HEK293 (cell line): ENCODE measurements at regions not wholly inside any gene's neighbourhood (a gene's known extent, or its start where the extent isn't known, plus 50 kb on each side); places are given as distances from the start of the nearest gene placed in this dataset.

Experiments used
- CTCF ChIA-PET: fragments of 350-600 bp; formaldehyde crosslinking; extraction: SDS; loops from one replicate; lab custom pipeline; 2021; ENCODE audit warnings: antibody characterized with exemption; lab: Yijun Ruan, JAX
- POLR2A ChIA-PET: fragments of 300-600 bp; formaldehyde crosslinking; extraction: SDS; loops from one replicate; lab custom pipeline; 2020; ENCODE audit warnings: antibody characterized with exemption, inconsistent platforms; lab: Yijun Ruan, JAX
- H3K27ac ChIP-seq: fragments of 200-500 bp; sonication (Bioruptor generic); 2 replicates; pipeline ENCODE4 v1.5.1; 2014; ENCODE audit warnings: low read depth, low read length, control low read depth, inconsistent platforms; ENCODE audit errors: extremely low read depth
- H3K36me3 ChIP-seq, 2 experiments: fragments of 200-500 bp in 1 of 2; sonication (Bioruptor generic) in 1 of 2; 1 replicate in 1 of 2; 2 replicates in 1 of 2; pipeline ENCODE4 v1.5.1; 2014 to 2017; ENCODE audit warnings: inconsistent platforms in 2 of 2, low read length in 2 of 2; ENCODE audit not compliant: control insufficient read depth in 2 of 2, insufficient read depth in 1 of 2
- H3K4me1 ChIP-seq: fragments of 200-500 bp; sonication (Bioruptor generic); 2 replicates; pipeline ENCODE4 v1.5.1; 2014; ENCODE audit warnings: mild to moderate bottlenecking, low read length, inconsistent platforms; ENCODE audit not compliant: control insufficient read depth, insufficient read depth
- H3K4me3 ChIP-seq: 2 replicates; pipeline ENCODE4 v1.5.1; 2011; ENCODE audit warnings: low read depth, mild to moderate bottlenecking, control low read depth, low read length, moderate library complexity
- H3K9me3 ChIP-seq: fragments of 200-500 bp; sonication (Bioruptor generic); 2 replicates; pipeline ENCODE4 v1.5.1; 2014; ENCODE audit warnings: low read depth, low read length, inconsistent platforms; ENCODE audit not compliant: control insufficient read depth, insufficient read depth
- HOXA7 ChIP-seq: sonication (generic); formaldehyde crosslinking; IDR thresholded peaks from 2 replicates; pipeline ENCODE4 v1.8.1; 2022; ENCODE audit warnings: missing genetic modification reagents, borderline replicate concordance
- MYNN ChIP-seq: fragments of 450-650 bp; formaldehyde crosslinking; IDR thresholded peaks from 2 replicates; pipeline ENCODE4 v1.5.1; 2016; ENCODE audit warnings: missing biosample characterization, missing genetic modification characterization, borderline replicate concordance
- MZF1 ChIP-seq: fragments of 450-650 bp; formaldehyde crosslinking; IDR thresholded peaks from 2 replicates; pipeline ENCODE4 v1.5.1; 2017; ENCODE audit warnings: missing biosample characterization, missing genetic modification characterization, borderline replicate concordance
- OVOL3 ChIP-seq: fragments of 450-650 bp; formaldehyde crosslinking; IDR thresholded peaks from 2 replicates; pipeline ENCODE4 v1.5.1; 2016; ENCODE audit warnings: missing biosample characterization, missing genetic modification characterization
- RBAK ChIP-seq: fragments of 450-650 bp; formaldehyde crosslinking; IDR thresholded peaks from 2 replicates; pipeline ENCODE4 v1.5.1; 2016; ENCODE audit warnings: missing biosample characterization, missing genetic modification characterization
- ZBTB48 ChIP-seq: fragments of 450-650 bp; formaldehyde crosslinking; IDR thresholded peaks from 2 replicates; pipeline ENCODE4 v1.5.1; 2016; ENCODE audit warnings: missing biosample characterization, missing genetic modification characterization
- ZFP37 ChIP-seq: fragments of 450-650 bp; formaldehyde crosslinking; IDR thresholded peaks from 2 replicates; pipeline ENCODE4 v1.5.1; 2016; ENCODE audit warnings: missing biosample characterization, missing genetic modification characterization
- ZNF10 ChIP-seq: fragments of 450-650 bp; formaldehyde crosslinking; IDR thresholded peaks from 2 replicates; pipeline ENCODE4 v1.5.1; 2017; ENCODE audit warnings: missing biosample characterization, missing genetic modification characterization
- ZNF133 ChIP-seq: fragments of 450-650 bp; formaldehyde crosslinking; IDR thresholded peaks from 2 replicates; pipeline ENCODE4 v1.5.1; 2016; ENCODE audit warnings: missing biosample characterization, missing genetic modification characterization
- ZNF155 ChIP-seq: fragments of 450-650 bp; formaldehyde crosslinking; IDR thresholded peaks from 2 replicates; pipeline ENCODE4 v1.5.1; 2016; ENCODE audit warnings: missing biosample characterization, missing genetic modification characterization
- ZNF157 ChIP-seq: fragments of 450-650 bp; formaldehyde crosslinking; IDR thresholded peaks from 2 replicates; pipeline ENCODE4 v1.5.1; 2016; ENCODE audit warnings: missing biosample characterization, missing genetic modification characterization
- ZNF16 ChIP-seq: fragments of 450-650 bp; formaldehyde crosslinking; IDR thresholded peaks from 2 replicates; pipeline ENCODE4 v1.5.1; 2016; ENCODE audit warnings: low read depth, missing biosample characterization, missing genetic modification characterization
- ZNF214 ChIP-seq: fragments of 450-650 bp; formaldehyde crosslinking; IDR thresholded peaks from 2 replicates; pipeline ENCODE4 v1.5.1; 2017; ENCODE audit warnings: missing biosample characterization, mild to moderate bottlenecking, missing genetic modification characterization, borderline replicate concordance
- ZNF391 ChIP-seq: fragments of 450-650 bp; formaldehyde crosslinking; IDR thresholded peaks from 2 replicates; pipeline ENCODE4 v1.5.1; 2016; ENCODE audit warnings: low read depth, missing biosample characterization, missing genetic modification characterization, borderline replicate concordance
- ZNF629 ChIP-seq: fragments of 450-650 bp; formaldehyde crosslinking; IDR thresholded peaks from 2 replicates; pipeline ENCODE4 v1.5.1; 2017; ENCODE audit warnings: missing biosample characterization, missing genetic modification characterization
- ZNF639 ChIP-seq: fragments of 450-650 bp; formaldehyde crosslinking; IDR thresholded peaks from 2 replicates; pipeline ENCODE4 v1.5.1; 2016; ENCODE audit warnings: missing biosample characterization, missing genetic modification characterization
- ZNF654 ChIP-seq: fragments of 450-650 bp; formaldehyde crosslinking; IDR thresholded peaks from 2 replicates; pipeline ENCODE4 v1.5.1; 2016; ENCODE audit warnings: low read depth, missing biosample characterization, missing genetic modification characterization
- ZNF660 ChIP-seq: fragments of 450-650 bp; IDR thresholded peaks from 2 replicates; pipeline ENCODE4 v1.5.1; 2018; ENCODE audit warnings: missing biosample characterization, mild to moderate bottlenecking, missing genetic modification characterization
- ZNF701 ChIP-seq: fragments of 450-650 bp; formaldehyde crosslinking; IDR thresholded peaks from 2 replicates; pipeline ENCODE4 v1.5.1; 2016; ENCODE audit warnings: missing biosample characterization, missing genetic modification characterization
- ZNF792 ChIP-seq: fragments of 450-650 bp; formaldehyde crosslinking; IDR thresholded peaks from 2 replicates; pipeline ENCODE4 v1.5.1; 2016; ENCODE audit warnings: missing biosample characterization, missing genetic modification characterization
- ZNF830 ChIP-seq: fragments of 450-650 bp; IDR thresholded peaks from 2 replicates; pipeline ENCODE4 v1.5.0; 2018; ENCODE audit warnings: missing biosample characterization, missing genetic modification characterization, low read depth, mild to moderate bottlenecking, moderate library complexity
- TF ChIP-seq, protein P1 (sequence below): fragments of 450-650 bp; formaldehyde crosslinking; IDR thresholded peaks from 2 replicates; pipeline ENCODE4 v1.5.1; 2017; ENCODE audit warnings: missing biosample characterization, missing genetic modification characterization
- TF ChIP-seq, protein P2 (sequence below): sonication (generic); formaldehyde crosslinking; IDR thresholded peaks from 2 replicates; pipeline ENCODE4 v1.8.1; 2022; ENCODE audit warnings: mild to moderate bottlenecking, moderate library complexity, missing genetic modification reagents

- H3K9me3 ChIP-seq: no peaks in the 10 kb centered on the region
- ChIA-PET CTCF (no interaction called here), POLR2A (no interaction called here)
- no peaks in the 10 kb centered on the region for H3K36me3 ChIP-seq
- no peaks in the 10 kb centered on the region for H3K4me1 ChIP-seq
- no peak overlapping the region for H3K4me3 ChIP-seq
- no peak overlapping the region for H3K27ac ChIP-seq
- no peak for TF ChIP-seq ZFP37 (tag by site-specific recombination)
- no peak for TF ChIP-seq ZNF701 (tag by site-specific recombination)
- TF ChIP-seq MZF1 (tag by site-specific recombination): no peak
- TF ChIP-seq, protein P1, sequence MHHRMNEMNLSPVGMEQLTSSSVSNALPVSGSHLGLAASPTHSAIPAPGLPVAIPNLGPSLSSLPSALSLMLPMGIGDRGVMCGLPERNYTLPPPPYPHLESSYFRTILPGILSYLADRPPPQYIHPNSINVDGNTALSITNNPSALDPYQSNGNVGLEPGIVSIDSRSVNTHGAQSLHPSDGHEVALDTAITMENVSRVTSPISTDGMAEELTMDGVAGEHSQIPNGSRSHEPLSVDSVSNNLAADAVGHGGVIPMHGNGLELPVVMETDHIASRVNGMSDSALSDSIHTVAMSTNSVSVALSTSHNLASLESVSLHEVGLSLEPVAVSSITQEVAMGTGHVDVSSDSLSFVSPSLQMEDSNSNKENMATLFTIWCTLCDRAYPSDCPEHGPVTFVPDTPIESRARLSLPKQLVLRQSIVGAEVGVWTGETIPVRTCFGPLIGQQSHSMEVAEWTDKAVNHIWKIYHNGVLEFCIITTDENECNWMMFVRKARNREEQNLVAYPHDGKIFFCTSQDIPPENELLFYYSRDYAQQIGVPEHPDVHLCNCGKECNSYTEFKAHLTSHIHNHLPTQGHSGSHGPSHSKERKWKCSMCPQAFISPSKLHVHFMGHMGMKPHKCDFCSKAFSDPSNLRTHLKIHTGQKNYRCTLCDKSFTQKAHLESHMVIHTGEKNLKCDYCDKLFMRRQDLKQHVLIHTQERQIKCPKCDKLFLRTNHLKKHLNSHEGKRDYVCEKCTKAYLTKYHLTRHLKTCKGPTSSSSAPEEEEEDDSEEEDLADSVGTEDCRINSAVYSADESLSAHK (tag by site-specific recombination): no peak
- TF ChIP-seq ZNF391 (tag by site-specific recombination): no peak
- TF ChIP-seq RBAK (tag by site-specific recombination): no peak
- TF ChIP-seq ZNF157 (tag by site-specific recombination): no peak
- no peak for TF ChIP-seq ZBTB48 (tag by site-specific recombination)
- TF ChIP-seq ZNF133 (tag by site-specific recombination): no peak
- TF ChIP-seq, protein P2, sequence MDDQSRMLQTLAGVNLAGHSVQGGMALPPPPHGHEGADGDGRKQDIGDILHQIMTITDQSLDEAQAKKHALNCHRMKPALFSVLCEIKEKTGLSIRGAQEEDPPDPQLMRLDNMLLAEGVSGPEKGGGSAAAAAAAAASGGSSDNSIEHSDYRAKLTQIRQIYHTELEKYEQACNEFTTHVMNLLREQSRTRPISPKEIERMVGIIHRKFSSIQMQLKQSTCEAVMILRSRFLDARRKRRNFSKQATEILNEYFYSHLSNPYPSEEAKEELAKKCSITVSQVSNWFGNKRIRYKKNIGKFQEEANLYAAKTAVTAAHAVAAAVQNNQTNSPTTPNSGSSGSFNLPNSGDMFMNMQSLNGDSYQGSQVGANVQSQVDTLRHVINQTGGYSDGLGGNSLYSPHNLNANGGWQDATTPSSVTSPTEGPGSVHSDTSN (CRISPR knock-in tag): no peak
- TF ChIP-seq ZNF10 (tag by site-specific recombination): no peak
- no peak for TF ChIP-seq ZNF639
- no peak for TF ChIP-seq ZNF155 (tag by site-specific recombination)
- no peak for TF ChIP-seq HOXA7 (CRISPR knock-in tag)
- no peak for TF ChIP-seq ZNF629
- no peak for TF ChIP-seq ZNF16 (tag by site-specific recombination)
- no peak for TF ChIP-seq ZNF830
- no peak for TF ChIP-seq MYNN (tag by site-specific recombination)
These were observed 198.9 kb upstream of the LDB2 start for GRCh38 chr4:17097362-17097761.

GRCh38 chr4:17096692-17097091 is 198.2 kb upstream of the LDB2 start:
- no peaks in the 10 kb centered on the region for H3K4me1 ChIP-seq
- CTCF ChIA-PET: no interaction called here
- H3K4me3 ChIP-seq: no peak overlapping the region
- H3K9me3 ChIP-seq: no peaks in the 10 kb centered on the region
- no peak for TF ChIP-seq ZNF214 (tag by site-specific recombination)
- no peak for TF ChIP-seq ZNF155 (tag by site-specific recombination)
- TF ChIP-seq ZNF654 (tag by site-specific recombination): no peak
- no peak for TF ChIP-seq OVOL3 (tag by site-specific recombination)
- TF ChIP-seq ZNF660 (tag by site-specific recombination): no peak
- no peak for TF ChIP-seq ZNF792 (tag by site-specific recombination)
- TF ChIP-seq, protein P2 (CRISPR knock-in tag): no peak
- TF ChIP-seq, all 188 proteins: peak for 0
- Histone ChIP-seq H3K27ac (no peak overlapping the region), H3K36me3 (no peaks in the 10 kb centered on the region)
- POLR2A ChIA-PET: no interaction called here
